ENCODE measurements at regions not wholly inside any gene's neighbourhood (a gene's known extent, or its start where the extent isn't known, plus 50 kb on each side); places are given as distances from the start of the nearest gene placed in this dataset.

- no peaks in the 10 kb centered on the region for H3K4me1 ChIP-seq (replicated peaks in 1 of 2)
- no peak for DNase-seq
- intact Hi-C loops (cut with DNase I), result no loop called here
- H3K27ac ChIP-seq, result no peak overlapping the region
- TF ChIP-seq CTCF (IDR thresholded peaks at IDR 0.05), result no peak
- TF ChIP-seq POLR2A (IDR thresholded peaks at IDR 0.05), result no peak
- no peaks in the 10 kb centered on the region for H3K27me3 ChIP-seq
- H3K4me3 ChIP-seq, result no peak overlapping the region
- H3K36me3 ChIP-seq (replicated peaks in 1 of 2), result no peaks in the 10 kb centered on the region
- H3K9me3 ChIP-seq (replicated peaks in 1 of 3), result no peaks in the 10 kb centered on the region
Observed at GRCh38 chr12:97951717-97952116, 489.1 kb downstream of the RMST start.

GRCh38 chr12:97957109-97957508 is 494.5 kb downstream of the RMST start:
- intact Hi-C loops (cut with DNase I), result no loop called here
- WGBS, 4 donors, result 43 to 85% (median 80%) methylated on average over 1 of the region's 1 CpG
- H3K27ac ChIP-seq, result no peak overlapping the region
- no peaks in the 10 kb centered on the region for H3K36me3 ChIP-seq (replicated peaks in 1 of 2)
- no peaks in the 10 kb centered on the region for H3K27me3 ChIP-seq
- H3K4me3 ChIP-seq, result no peak overlapping the region
- TF ChIP-seq CTCF (IDR thresholded peaks at IDR 0.05) (no peak), POLR2A (IDR thresholded peaks at IDR 0.05) (no peak)
- H3K4me1 ChIP-seq (replicated peaks in 1 of 2), result no peaks in the 10 kb centered on the region
- H3K9me3 ChIP-seq (replicated peaks in 1 of 3), result no peaks in the 10 kb centered on the region
- no peak for DNase-seq

- DNase-seq, result no peak
- Histone ChIP-seq H3K27me3 (no peaks in the 10 kb centered on the region), H3K27ac (no peak overlapping the region), H3K4me3 (no peak overlapping the region), H3K9me3 (replicated peaks in 1 of 3) (no peaks in the 10 kb centered on the region), H3K4me1 (replicated peaks in 1 of 2) (no peaks in the 10 kb centered on the region), H3K36me3 (replicated peaks in 1 of 2) (no peaks in the 10 kb centered on the region)
- no peak for TF ChIP-seq POLR2A (IDR thresholded peaks at IDR 0.05)
- intact Hi-C loops (cut with DNase I), result no loop called here
- 56 to 85% (median 79%) methylated on average over 3 of the region's 3 CpGs for WGBS, 4 donors
Observed at GRCh38 chr12:97960225-97960624, 497.6 kb downstream of the RMST start.

DNA sequence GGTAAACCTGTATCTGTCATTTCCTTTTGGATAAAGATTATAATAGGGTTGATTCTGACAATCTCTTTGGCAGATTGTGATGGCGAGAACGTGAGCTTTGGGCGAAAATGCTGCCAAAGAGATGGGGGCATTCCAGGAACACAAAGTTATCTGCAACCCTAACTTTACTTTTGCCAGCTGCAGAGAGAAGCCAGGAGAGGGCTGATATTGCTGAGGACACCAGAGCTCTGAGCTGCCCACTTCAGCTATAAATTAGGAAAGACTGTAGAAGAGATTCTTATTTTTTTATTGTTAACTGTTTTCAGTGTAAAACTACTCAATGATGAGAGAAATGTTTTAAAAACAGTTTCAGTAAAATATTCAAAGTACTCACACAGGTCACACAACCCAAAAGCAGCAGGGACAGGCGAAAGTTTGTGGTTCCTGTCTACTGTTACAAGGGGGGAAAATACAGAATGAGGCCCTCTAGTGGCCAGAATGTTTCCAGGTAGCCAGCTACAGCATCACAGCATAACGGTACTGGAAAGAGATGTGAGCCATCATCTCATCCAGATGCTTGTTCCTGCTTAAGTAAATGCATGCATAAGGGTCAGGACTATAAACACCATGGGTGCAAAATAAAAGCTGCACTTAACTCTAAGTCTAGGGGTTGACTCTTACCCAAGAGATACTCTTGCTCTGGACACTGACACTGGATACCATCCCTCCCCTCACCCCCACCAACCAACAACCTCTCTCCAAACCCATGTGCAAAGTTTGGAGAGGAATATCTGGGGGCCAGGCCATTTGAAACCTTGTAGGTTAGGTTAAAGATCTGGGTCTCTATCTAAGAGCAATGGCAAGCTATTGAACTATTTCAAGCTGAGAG is 498.4 kb downstream of the RMST start:
- Histone ChIP-seq H3K4me3 (no peak overlapping the region), H3K4me1 (replicated peaks in 1 of 2) (no peaks in the 10 kb centered on the region), H3K27ac (no peak overlapping the region), H3K27me3 (no peaks in the 10 kb centered on the region), H3K9me3 (replicated peaks in 1 of 3) (no peaks in the 10 kb centered on the region), H3K36me3 (replicated peaks in 1 of 2) (no peaks in the 10 kb centered on the region)
- 62 to 69% (median 64%) methylated on average over 5 of the region's 5 CpGs for WGBS, 4 donors
- TF ChIP-seq CTCF (IDR thresholded peaks at IDR 0.05) (peak; percentile 13 to 53 (median 43)), POLR2A (IDR thresholded peaks at IDR 0.05) (no peak)
- peak in 5 of 7 donors; percentile 11 to 50 (median 20) for DNase-seq
- intact Hi-C loops (cut with DNase I), result no loop called here

DNA sequence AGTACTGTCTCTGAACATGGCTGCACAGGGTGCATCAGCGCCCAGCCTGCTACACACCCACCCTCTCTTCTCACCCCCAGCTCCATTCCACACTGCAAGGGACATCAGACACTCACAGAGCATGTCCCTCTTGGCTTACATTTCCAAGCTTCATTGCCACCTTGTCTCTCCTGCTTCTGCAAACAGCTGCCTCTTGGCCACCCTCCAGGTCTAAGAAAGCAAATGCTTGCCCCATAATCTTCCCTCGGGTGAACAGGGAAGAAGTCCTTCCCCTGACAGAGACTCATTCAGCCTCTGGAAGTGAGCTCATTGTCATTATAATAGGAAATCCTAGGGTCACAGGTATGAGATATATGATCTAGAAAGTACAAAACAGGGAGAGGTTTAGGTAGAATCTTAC is 505.2 kb downstream of the RMST start:
- intact Hi-C loops (cut with DNase I), result no loop called here
- 50 to 66% (median 59%) methylated on average over 2 of the region's 2 CpGs for WGBS, 4 donors

More for the DNA sequence above, 505.2 kb downstream of the RMST start:
- no peaks in the 10 kb centered on the region for H3K9me3 ChIP-seq (replicated peaks in 1 of 3)
- DNase-seq, result no peak
- no peak for TF ChIP-seq CTCF (IDR thresholded peaks at IDR 0.05)
- H3K27me3 ChIP-seq, result no peaks in the 10 kb centered on the region
- H3K27ac ChIP-seq, result no peak overlapping the region
- H3K36me3 ChIP-seq (replicated peaks in 1 of 2), result no peaks in the 10 kb centered on the region
- H3K4me1 ChIP-seq (replicated peaks in 1 of 2), result no peaks in the 10 kb centered on the region
- no peak overlapping the region for H3K4me3 ChIP-seq

Data from adrenal gland (tissue), 9 donors.